ENCODE measurements at regions not wholly inside any gene's neighbourhood (a gene's known extent, or its start where the extent isn't known, plus 50 kb on each side); places are given as distances from the start of the nearest gene placed in this dataset.

DNA sequence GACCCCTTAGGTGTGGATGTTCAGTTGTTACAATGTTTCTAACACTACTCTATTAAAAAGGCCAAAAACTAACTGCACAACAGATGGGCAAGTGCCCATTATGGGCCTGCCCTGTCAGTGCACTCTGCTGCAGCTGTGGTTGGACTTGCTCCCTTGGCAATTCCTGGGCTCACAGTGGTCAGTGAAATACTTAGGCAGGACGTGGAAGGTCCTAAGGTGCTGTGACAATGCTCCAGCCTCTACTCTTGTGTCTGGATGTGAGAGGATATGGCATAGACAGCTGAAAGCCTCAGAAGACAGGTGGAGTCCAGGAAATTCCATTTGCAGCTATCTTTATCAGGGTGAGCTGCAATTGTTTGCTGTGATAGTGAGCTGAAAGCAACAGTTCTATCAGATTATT, 136.5 kb upstream of the OLIG3 start:
- TF ChIP-seq, protein P1, sequence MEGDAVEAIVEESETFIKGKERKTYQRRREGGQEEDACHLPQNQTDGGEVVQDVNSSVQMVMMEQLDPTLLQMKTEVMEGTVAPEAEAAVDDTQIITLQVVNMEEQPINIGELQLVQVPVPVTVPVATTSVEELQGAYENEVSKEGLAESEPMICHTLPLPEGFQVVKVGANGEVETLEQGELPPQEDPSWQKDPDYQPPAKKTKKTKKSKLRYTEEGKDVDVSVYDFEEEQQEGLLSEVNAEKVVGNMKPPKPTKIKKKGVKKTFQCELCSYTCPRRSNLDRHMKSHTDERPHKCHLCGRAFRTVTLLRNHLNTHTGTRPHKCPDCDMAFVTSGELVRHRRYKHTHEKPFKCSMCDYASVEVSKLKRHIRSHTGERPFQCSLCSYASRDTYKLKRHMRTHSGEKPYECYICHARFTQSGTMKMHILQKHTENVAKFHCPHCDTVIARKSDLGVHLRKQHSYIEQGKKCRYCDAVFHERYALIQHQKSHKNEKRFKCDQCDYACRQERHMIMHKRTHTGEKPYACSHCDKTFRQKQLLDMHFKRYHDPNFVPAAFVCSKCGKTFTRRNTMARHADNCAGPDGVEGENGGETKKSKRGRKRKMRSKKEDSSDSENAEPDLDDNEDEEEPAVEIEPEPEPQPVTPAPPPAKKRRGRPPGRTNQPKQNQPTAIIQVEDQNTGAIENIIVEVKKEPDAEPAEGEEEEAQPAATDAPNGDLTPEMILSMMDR (IDR thresholded peaks at IDR 0.05) = no peak
- TF ChIP-seq POLR2A (IDR thresholded peaks at IDR 0.05) = no peak

All from lower leg skin (tissue), 3 donors.